T follicular helper cell (primary cell): ENCODE measurements at regions not wholly inside any gene's neighbourhood (a gene's known extent, or its start where the extent isn't known, plus 50 kb on each side); places are given as distances from the start of the nearest gene placed in this dataset.

Experiments
- DNase-seq: peaks from one replicate; pipeline ENCODE4 v3.0.0-alpha.2; 2020; ENCODE audit warnings: low read depth

DNA sequence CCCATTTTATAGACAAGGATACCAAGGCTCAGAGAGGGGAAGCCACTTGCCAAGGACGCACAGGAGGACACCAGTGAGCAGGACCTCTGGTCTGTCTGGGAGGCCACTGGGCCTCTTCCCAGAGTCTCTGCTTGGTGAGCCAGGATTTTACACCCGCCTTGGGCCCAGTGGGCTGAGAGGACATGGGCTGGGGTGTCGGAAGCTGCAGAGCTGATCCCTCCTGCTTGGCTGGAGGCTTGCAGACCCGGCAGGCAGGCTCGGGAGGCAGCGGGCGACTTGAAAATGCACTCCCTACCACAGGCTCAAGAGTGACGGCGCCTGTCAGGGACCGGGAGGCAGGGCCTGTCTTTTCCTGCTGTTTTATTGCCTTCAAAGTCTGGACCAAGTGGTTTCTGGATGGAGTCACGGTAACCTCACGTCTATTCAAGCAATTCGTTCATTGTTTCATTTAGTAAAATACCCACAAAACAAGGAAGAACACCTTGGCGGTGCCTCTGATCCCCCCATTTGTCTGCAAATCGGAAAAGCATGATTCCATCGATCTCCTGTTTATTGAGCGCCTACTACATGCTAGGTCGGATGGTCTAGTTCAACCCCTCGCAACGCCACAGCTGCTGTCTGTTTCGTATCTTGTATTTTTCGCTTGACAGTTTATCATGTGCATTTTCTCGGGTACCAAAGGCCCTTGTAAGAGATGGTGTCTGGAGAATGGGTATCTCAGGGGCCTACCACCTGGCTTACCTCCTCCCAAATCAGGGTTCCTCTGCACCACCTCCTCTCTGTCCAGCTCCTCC lies 108.1 kb upstream of the IER5L start:
- DNase-seq = no peak

DNA sequence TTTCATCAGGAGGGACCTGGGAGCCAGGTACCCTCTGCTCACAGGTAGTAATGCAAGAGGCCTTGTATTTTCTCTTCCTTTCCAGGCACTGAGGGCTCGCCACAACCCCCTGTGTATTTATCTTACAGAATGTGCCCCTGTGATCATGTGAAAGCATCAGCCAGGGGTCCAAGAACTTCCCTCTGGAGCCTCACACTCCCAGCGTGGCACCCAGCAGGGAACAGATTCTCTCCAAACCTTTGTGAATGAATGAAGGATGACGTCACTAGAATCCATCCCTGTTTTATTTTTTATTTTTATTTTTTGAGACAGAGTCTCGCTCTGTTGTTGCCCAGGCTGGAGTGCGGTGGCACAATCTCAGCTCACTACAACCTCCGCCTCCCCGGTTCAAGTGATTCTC lies 107.3 kb upstream of the IER5L start:
- no peak for DNase-seq

DNA sequence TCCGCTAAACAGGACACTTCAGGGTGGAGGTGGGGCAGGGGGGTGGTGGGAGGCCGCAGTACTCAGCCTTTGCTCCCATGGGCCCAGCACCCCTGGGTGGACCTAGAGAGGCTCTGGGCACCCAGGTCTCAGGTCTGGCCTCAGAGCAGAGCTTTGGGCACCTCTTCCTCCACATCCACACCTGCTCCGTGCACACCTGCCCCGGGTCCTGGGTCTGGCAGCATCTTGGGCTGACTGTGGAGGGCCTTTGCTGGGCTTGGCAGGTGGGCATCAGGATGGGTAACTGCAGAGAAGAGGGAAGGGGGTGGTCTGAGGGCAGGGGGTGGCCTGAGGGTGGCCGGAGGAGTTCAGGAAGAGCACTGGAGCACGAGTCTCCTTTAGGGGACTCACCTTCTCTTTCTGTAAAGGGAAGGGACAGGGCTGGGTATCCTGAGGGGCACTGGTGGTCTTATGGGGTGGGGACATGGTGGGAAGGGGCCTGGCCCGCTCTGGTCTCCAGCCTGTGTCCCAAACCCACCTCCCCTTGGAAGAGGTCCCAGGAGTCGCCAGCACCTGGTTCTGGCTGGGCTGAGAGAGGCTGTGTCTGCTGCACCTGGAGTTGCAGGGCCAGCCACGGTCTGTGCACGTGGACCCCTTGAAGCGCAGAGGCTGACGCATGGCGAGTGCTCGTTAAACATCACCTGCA lies 106.7 kb upstream of the IER5L start:
- DNase-seq = no peak

DNA sequence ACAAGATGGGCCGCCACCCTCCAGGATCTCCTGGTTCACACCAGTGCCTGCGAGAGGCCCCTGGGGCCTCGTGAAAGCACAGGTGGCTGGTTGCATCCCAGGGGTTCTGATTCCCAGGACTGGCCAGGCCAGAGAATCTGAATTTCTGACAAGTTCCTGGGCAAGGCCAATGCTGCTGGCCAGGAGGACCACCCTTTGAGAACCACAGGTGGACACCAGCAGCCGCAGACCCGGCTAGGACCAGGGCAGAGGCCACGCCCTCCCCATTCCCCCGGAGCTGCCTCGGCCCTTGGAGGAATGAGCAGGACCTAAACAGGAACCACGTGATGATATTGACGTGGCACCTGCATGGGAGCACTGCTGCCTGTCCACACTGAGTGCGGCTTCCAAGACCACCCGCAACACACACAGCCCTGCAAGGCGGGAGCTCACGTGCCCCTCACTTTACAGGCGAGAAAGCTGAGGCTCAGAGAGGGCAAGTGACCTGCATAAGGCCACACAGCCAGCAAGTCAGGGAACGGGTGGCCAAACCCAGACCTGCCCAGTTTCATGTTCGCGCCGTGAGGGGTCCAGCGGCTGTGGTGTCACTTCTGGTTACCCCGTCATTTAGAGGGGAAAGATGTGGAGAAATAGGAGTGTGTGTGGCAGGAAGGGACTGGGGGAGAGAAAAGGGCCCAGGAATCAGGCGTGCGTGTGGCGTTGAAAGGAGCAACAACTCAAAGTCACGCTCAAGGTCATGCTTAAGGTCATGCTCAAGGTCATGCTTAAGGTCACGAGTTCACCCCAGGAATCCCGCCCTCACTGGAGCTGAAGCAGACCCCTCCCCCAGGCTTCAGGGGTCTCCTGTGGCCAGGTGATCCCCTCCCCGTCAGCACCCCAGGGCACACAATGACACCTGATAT lies 105.9 kb upstream of the IER5L start:
- no peak for DNase-seq

- no peak for DNase-seq
These were observed 105.2 kb upstream of the IER5L start for GRCh38 chr9:129283291-129283691.

DNA sequence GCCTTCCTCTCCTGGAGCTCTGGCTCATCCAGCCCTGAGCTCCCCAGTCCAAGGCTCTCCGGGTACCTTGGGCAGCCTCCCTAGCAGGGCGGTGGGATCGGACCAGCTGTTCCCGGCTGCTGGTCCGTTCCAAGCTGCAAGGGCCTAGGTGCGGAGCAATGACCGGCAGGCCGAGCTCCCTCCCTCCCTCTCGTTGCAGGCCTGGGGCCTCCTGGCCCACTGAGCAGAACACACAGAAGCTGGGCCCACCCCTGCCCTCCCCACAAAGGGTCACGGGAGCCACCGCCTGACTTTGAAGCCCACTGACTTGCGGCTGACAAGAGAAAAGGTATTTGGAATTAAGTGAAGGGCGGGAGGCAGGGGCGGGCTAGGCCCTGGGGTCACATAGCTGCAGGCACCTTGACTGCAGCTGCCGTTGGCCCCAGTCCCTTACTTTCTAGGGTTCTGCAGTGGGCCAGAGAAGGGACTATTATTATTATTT lies 104.7 kb upstream of the IER5L start:
- no peak for DNase-seq

GRCh38 chr9:129282272-129282671 lies 104.2 kb upstream of the IER5L start:
- DNase-seq = no peak

GRCh38 chr9:129281506-129282145 lies 103.6 kb upstream of the IER5L start:
- no peak for DNase-seq

DNA sequence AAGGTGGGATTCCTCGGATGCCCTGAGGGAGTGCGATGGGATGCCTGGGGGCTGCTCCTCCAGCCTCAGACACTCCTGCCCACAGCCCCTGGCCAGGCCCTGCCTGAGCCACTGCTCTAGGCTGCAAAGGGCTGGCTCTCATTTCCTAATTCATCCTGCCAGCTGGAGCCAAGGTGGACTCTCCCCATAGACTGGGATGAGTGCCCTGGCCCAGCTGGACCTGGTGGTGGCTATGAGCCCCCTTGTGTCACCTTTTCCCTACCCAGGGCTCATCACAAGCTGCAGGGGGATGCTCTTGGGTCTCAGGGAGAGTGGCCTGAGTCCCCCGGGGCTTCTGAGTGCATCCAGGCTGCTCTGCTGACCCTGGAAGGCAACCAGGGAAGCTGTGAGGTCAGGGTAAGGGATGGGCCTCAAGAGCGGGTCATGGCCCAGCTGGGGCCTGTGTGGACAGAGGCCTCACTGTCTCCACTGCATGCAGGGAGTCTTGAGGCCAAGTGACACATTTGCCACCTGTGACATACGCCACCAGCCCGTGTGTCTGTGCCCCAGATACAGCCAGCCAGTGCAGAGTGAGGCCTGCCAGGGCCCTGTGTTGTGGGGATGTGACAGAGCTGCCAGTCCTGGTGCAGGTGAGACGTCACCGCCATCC lies 102.7 kb upstream of the IER5L start:
- DNase-seq = no peak

GRCh38 chr9:129280236-129280622 lies 102.2 kb upstream of the IER5L start:
- no peak for DNase-seq

GRCh38 chr9:129278391-129279237 lies 100.6 kb upstream of the IER5L start:
- no peak for DNase-seq

- DNase-seq = no peak
These were observed 98.6 kb upstream of the IER5L start for GRCh38 chr9:129276486-129277230.

- DNase-seq = no peak
These were observed 97.7 kb upstream of the IER5L start for GRCh38 chr9:129275626-129276247.

DNA sequence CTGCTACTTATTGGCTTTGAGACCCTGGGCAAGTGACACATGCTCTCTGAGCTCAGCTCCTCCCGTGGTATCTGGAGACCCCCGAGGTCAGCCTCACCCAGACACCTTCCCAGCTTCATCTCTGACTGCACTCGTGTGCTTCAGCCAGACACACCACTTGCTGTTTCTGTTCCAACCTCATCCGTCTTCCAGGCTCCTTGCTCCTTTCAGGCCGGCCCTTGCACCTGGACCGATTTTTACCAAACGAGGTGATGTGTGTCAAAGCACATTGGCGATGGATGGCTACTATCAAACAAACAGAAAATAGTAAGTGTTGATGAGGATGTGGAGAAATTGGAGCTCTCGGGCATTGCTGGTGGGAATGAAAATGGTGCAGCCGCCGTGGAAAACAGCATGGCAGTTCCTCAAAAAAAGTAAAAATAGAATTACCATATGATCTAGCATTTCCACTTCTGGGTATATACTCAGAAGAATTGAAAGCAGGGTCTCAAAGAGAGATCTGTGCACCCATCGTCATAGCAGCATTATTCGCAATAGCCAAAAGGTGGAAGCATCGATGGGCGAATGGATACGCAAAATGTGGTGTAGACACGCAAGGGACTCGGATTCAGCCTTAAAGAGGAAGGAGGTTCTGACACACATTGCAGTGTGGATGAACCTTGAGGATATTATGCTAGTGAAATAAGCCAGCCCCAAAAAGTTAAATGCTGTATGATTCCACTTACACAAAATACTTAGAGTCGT lies 96.1 kb upstream of the IER5L start:
- no peak for DNase-seq

GRCh38 chr9:129273136-129273895 lies 95.3 kb upstream of the IER5L start:
- DNase-seq = no peak

DNA sequence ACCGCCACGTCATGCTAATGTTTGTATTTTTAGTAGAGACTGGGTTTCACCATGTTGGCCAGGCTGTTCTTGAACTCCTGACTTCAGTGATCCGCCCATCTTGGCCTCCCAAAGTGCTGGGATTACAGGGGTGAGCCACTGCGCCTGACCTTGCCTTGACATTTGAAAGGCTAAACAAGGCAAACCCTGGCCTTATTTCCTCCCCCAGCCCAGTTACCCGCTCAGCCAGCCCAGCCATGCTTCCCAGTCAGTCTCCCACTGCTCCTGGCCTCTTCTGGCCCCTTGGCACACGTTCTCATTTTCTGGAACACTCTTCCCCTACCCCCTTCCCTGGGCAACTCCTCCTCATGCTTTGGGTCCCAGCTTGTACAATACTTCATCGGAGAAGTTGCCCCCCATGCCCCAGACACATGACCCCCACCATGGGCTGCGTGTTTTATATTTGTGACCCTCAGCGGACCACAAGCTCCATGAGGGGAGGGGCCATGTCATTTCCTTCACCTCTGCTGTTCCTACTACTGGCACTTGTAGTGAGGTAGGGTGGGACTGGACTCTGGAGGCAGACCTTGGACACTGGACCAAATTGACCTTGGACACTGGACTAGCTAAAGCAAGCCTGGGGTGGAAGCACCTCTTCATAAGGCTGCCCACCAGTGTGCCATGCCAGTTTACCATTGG lies 94.4 kb upstream of the IER5L start:
- no peak for DNase-seq

DNA sequence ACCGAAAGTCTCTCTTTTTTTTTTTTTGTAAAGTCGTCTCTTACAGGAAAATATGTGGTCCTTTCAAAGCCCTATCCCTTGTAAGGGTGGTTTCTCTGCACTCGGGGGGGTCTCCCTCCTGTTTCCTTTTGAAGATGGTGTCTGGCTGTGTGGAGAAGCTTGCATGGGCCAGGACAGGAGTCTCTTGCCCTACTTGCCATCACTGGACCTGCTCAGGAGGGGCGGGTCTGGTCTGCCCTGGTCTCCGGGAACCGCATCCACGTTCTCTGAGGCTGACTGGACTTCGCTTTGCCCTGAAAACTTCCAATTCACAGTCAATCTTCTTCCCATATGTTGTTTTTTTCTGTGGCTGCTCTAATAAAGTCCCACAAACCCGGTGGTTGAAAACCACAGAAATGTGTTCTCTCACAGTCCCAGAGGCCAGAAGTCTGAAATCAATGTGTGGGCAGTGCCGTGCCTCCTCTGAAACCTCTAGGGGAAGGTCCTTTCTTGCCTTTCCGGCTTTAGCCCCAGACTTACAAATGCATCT lies 92.9 kb upstream of the IER5L start:
- no peak for DNase-seq
